Sigmoid colon (tissue), 4 donors: ENCODE measurements at regions not wholly inside any gene's neighbourhood (a gene's known extent, or its start where the extent isn't known, plus 50 kb on each side); places are given as distances from the start of the nearest gene placed in this dataset.

Experiments
- CTCF ChIP-seq, 4 experiments: fragments of 450-650 bp in 3 of 4; fragments of 200-600 bp in 1 of 4; IDR thresholded peaks; one replicate each; pipeline ENCODE4 v1.5.1; 2016 to 2019; ENCODE audit warnings: antibody characterized with exemption in 4 of 4, mild to moderate bottlenecking in 3 of 4, moderate library complexity in 2 of 4
- POLR2A ChIP-seq, 2 donors: fragments of 450-650 bp; IDR thresholded peaks; one replicate each; pipeline ENCODE4 v1.6.1; 2016; ENCODE audit warnings: antibody characterized with exemption in 2 of 2, mild to moderate bottlenecking in 2 of 2, moderate library complexity in 2 of 2
- POLR2AphosphoS5 ChIP-seq, 4 donors: sonication (generic); formaldehyde crosslinking; IDR thresholded peaks; one replicate each; pipeline ENCODE4 v1.6.1; 2017; ENCODE audit warnings: antibody characterized with exemption in 4 of 4

DNA sequence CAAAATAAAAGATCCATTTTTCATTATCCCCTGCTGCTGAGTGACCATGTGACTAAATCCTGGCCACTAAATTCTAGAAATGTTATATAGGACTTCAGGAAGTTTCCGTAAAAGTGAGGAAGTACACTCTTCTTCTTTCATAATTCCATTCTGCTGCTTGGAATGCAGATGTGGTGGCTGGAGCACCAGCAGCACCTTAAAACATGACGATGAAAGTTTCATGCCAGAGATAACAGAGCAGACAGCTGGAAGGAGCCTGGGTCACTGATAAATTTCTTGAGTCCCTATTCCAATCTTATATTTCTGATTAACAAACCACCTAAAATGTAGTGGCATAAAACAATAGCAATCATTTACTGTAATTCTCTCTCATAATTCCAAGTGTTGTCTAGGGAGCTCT lies 238.7 kb downstream of the TBL1XR1 start:
- TF ChIP-seq CTCF (IDR thresholded peaks at IDR 0.05) (no peak), POLR2AphosphoS5 (IDR thresholded peaks at IDR 0.05) (no peak), POLR2A (IDR thresholded peaks at IDR 0.05) (no peak)
